Peyer's patch (tissue), 4 donors: ENCODE measurements at regions not wholly inside any gene's neighbourhood (a gene's known extent, or its start where the extent isn't known, plus 50 kb on each side); places are given as distances from the start of the nearest gene placed in this dataset.

Source experiments
- DNase-seq, 3 donors: peaks; one replicate each; pipeline ENCODE4 v3.0.0-alpha.2; 2017 to 2019
- H3K27ac ChIP-seq, 4 donors: fragments of 200-600 bp; sonication (generic); one replicate each; pipeline ENCODE4 v1.5.1; 2016 to 2019
- H3K27me3 ChIP-seq, 2 donors: fragments of 200-600 bp; sonication (generic); one replicate each; pipeline ENCODE4 v1.5.1; 2019
- H3K36me3 ChIP-seq, 3 donors: fragments of 200-600 bp; sonication (generic); one replicate each; pipeline ENCODE4 v1.5.1; 2016 to 2019
- H3K4me1 ChIP-seq, 4 donors: fragments of 200-600 bp; sonication (generic); one replicate each; pipeline ENCODE4 v1.5.1; 2016 to 2019
- H3K4me3 ChIP-seq, 4 donors: fragments of 200-600 bp; sonication (generic); 1 replicate in 3 of 4; 2 replicates in 1 of 4; pipeline ENCODE4 v1.5.1; 2016 to 2019; ENCODE audit warnings: mild to moderate bottlenecking in 1 of 4
- H3K9me3 ChIP-seq, 4 donors: fragments of 200-600 bp; sonication (generic); one replicate each; pipeline ENCODE4 v1.5.1; 2016 to 2019; ENCODE audit warnings: mild to moderate bottlenecking in 1 of 4
- CTCF ChIP-seq, 6 experiments: fragments of 450-650 bp in 4 of 6; fragments of 200-600 bp in 2 of 6; sonication (generic) in 1 of 6; IDR thresholded peaks; one replicate each; pipeline ENCODE4 v1.5.1; 2017 to 2019; ENCODE audit warnings: antibody characterized with exemption in 6 of 6, mild to moderate bottlenecking in 3 of 6, moderate library complexity in 1 of 6
- POLR2A ChIP-seq, 2 donors: fragments of 450-650 bp; IDR thresholded peaks; one replicate each; pipeline ENCODE4 v1.5.1; 2017; ENCODE audit warnings: antibody characterized with exemption in 2 of 2, mild to moderate bottlenecking in 2 of 2, moderate library complexity in 2 of 2

- Histone ChIP-seq H3K4me3 (no peak overlapping the region), H3K27ac (no peak overlapping the region), H3K4me1 (no peaks in the 10 kb centered on the region), H3K27me3 (no peaks in the 10 kb centered on the region), H3K9me3 (no peaks in the 10 kb centered on the region), H3K36me3 (no peaks in the 10 kb centered on the region)
- no peak for DNase-seq
- TF ChIP-seq CTCF (IDR thresholded peaks at IDR 0.05): no peak
- TF ChIP-seq POLR2A (IDR thresholded peaks at IDR 0.05): no peak
Observed at GRCh38 chr2:234676109-234676782, 179.4 kb upstream of the ARL4C start.

GRCh38 chr2:234674781-234675201 is 177.9 kb upstream of the ARL4C start:
- H3K4me1 ChIP-seq: no peaks in the 10 kb centered on the region
- no peak overlapping the region for H3K27ac ChIP-seq
- no peaks in the 10 kb centered on the region for H3K27me3 ChIP-seq
- H3K4me3 ChIP-seq: no peak overlapping the region
- no peaks in the 10 kb centered on the region for H3K36me3 ChIP-seq
- TF ChIP-seq POLR2A (IDR thresholded peaks at IDR 0.05) (no peak), CTCF (IDR thresholded peaks at IDR 0.05) (no peak)
- no peak for DNase-seq
- no peaks in the 10 kb centered on the region for H3K9me3 ChIP-seq

GRCh38 chr2:234673961-234674759 is 177.3 kb upstream of the ARL4C start:
- Histone ChIP-seq H3K36me3 (no peaks in the 10 kb centered on the region), H3K27ac (no peak overlapping the region), H3K9me3 (no peaks in the 10 kb centered on the region), H3K4me3 (no peak overlapping the region), H3K4me1 (no peaks in the 10 kb centered on the region), H3K27me3 (no peaks in the 10 kb centered on the region)
- no peak for DNase-seq
- TF ChIP-seq POLR2A (IDR thresholded peaks at IDR 0.05): no peak
- no peak for TF ChIP-seq CTCF (IDR thresholded peaks at IDR 0.05)

GRCh38 chr2:234673501-234673900 is 176.6 kb upstream of the ARL4C start:
- Histone ChIP-seq H3K9me3 (no peaks in the 10 kb centered on the region), H3K27me3 (no peaks in the 10 kb centered on the region), H3K4me3 (no peak overlapping the region), H3K36me3 (no peaks in the 10 kb centered on the region), H3K27ac (no peak overlapping the region), H3K4me1 (no peaks in the 10 kb centered on the region)
- no peak for DNase-seq
- no peak for TF ChIP-seq POLR2A (IDR thresholded peaks at IDR 0.05)
- TF ChIP-seq CTCF (IDR thresholded peaks at IDR 0.05): no peak

GRCh38 chr2:234672498-234673150 is 175.7 kb upstream of the ARL4C start:
- H3K27me3 ChIP-seq: no peaks in the 10 kb centered on the region
- no peaks in the 10 kb centered on the region for H3K36me3 ChIP-seq
- H3K4me3 ChIP-seq: no peak overlapping the region
- H3K27ac ChIP-seq: no peak overlapping the region
- no peak for DNase-seq
- TF ChIP-seq CTCF (IDR thresholded peaks at IDR 0.05) (no peak), POLR2A (IDR thresholded peaks at IDR 0.05) (no peak)
- no peaks in the 10 kb centered on the region for H3K9me3 ChIP-seq
- no peaks in the 10 kb centered on the region for H3K4me1 ChIP-seq
